Upper lobe of left lung (tissue), 4 donors: ENCODE measurements at regions not wholly inside any gene's neighbourhood (a gene's known extent, or its start where the extent isn't known, plus 50 kb on each side); places are given as distances from the start of the nearest gene placed in this dataset.

ENCODE experiments used
- CTCF ChIP-seq, 6 experiments: fragments of 450-650 bp in 4 of 6; fragments of 200-600 bp in 2 of 6; sonication (generic) in 2 of 6; IDR thresholded peaks; one replicate each; pipeline ENCODE4 v1.5.1; 2016 to 2019; ENCODE audit warnings: antibody characterized with exemption in 6 of 6
- EP300 ChIP-seq, 4 donors: sonication (generic); formaldehyde crosslinking; IDR thresholded peaks; one replicate each; pipeline ENCODE4 v1.5.1; 2017; ENCODE audit warnings: antibody characterized with exemption in 4 of 4, control low read depth in 2 of 4
- POLR2A ChIP-seq, 4 donors: fragments of 450-650 bp; IDR thresholded peaks; one replicate each; pipeline ENCODE4 v1.5.1; 2016 to 2017; ENCODE audit warnings: antibody characterized with exemption in 4 of 4, mild to moderate bottlenecking in 2 of 4
- POLR2AphosphoS5 ChIP-seq, 2 donors: sonication (generic); formaldehyde crosslinking; IDR thresholded peaks; one replicate each; pipeline ENCODE4 v1.5.1; 2017; ENCODE audit warnings: antibody characterized with exemption in 2 of 2

DNA sequence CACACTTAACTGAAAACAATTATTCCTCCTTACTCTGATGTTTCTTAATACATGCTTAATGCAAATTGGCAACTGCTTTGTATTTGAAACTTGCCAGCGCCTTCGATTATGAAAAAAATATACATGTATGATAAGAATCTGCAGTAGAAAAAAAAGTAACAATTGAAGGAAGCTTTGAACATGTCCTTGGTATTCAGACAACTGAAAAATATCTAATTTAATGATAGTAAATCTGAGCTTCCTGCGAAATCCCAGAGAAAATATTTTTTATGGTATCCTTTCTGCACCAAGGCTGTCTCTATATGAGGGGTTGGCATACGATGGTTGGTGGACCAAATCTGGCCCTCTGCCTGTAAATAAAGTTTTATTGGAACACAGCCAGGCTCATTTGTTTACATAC, 186.2 kb downstream of the HDGFL1 start:
- TF ChIP-seq CTCF (IDR thresholded peaks at IDR 0.05) (no peak), POLR2A (IDR thresholded peaks at IDR 0.05) (no peak), POLR2AphosphoS5 (IDR thresholded peaks at IDR 0.05) (no peak), EP300 (IDR thresholded peaks at IDR 0.05) (no peak)
